ENCODE measurements at regions not wholly inside any gene's neighbourhood (a gene's known extent, or its start where the extent isn't known, plus 50 kb on each side); places are given as distances from the start of the nearest gene placed in this dataset.

DNA sequence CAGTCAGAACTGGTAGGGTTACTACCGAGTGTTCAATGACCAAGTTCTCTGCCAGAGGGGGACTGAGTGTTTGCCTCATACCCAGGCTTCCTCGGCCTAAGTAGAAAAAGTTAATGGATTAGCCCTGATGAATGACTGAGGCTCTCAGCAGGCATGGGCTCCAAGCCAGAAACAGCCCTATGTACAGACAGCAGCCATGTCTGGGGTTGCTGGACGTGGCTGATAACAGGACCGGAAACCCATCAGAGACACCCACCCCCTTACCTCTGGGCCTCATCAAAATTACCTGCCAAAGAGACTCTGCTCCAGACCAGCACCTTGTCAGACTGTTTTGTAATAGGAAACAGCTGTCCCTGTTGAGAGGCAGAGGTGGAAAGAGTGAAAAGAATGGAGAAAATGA lies 351.4 kb downstream of the ETS1 start:
- TF ChIP-seq, protein P1, sequence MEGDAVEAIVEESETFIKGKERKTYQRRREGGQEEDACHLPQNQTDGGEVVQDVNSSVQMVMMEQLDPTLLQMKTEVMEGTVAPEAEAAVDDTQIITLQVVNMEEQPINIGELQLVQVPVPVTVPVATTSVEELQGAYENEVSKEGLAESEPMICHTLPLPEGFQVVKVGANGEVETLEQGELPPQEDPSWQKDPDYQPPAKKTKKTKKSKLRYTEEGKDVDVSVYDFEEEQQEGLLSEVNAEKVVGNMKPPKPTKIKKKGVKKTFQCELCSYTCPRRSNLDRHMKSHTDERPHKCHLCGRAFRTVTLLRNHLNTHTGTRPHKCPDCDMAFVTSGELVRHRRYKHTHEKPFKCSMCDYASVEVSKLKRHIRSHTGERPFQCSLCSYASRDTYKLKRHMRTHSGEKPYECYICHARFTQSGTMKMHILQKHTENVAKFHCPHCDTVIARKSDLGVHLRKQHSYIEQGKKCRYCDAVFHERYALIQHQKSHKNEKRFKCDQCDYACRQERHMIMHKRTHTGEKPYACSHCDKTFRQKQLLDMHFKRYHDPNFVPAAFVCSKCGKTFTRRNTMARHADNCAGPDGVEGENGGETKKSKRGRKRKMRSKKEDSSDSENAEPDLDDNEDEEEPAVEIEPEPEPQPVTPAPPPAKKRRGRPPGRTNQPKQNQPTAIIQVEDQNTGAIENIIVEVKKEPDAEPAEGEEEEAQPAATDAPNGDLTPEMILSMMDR (IDR thresholded peaks at IDR 0.05): no peak
- no peak; the same call in 1 of the 2 replicates for TF ChIP-seq MXI1 (IDR thresholded peaks at IDR 0.05; ENCODE audit: low read depth, low read length)
- peak; percentile 53; the same call in 1 of the 2 replicates for TF ChIP-seq RFX5 (IDR thresholded peaks at IDR 0.05; ENCODE audit: low read length)
- TF ChIP-seq JUND (IDR thresholded peaks at IDR 0.05): no peak
- TF ChIP-seq CHD2 (IDR thresholded peaks at IDR 0.05; ENCODE audit: low read length, partially characterized antibody): peak; percentile 58
- TF ChIP-seq TAF1 (IDR thresholded peaks at IDR 0.05; ENCODE audit: borderline replicate concordance, low read depth, low read length): no peak
- TF ChIP-seq GABPA (IDR thresholded peaks at IDR 0.05; ENCODE audit: low read depth): no peak
- TF ChIP-seq, protein P2, sequence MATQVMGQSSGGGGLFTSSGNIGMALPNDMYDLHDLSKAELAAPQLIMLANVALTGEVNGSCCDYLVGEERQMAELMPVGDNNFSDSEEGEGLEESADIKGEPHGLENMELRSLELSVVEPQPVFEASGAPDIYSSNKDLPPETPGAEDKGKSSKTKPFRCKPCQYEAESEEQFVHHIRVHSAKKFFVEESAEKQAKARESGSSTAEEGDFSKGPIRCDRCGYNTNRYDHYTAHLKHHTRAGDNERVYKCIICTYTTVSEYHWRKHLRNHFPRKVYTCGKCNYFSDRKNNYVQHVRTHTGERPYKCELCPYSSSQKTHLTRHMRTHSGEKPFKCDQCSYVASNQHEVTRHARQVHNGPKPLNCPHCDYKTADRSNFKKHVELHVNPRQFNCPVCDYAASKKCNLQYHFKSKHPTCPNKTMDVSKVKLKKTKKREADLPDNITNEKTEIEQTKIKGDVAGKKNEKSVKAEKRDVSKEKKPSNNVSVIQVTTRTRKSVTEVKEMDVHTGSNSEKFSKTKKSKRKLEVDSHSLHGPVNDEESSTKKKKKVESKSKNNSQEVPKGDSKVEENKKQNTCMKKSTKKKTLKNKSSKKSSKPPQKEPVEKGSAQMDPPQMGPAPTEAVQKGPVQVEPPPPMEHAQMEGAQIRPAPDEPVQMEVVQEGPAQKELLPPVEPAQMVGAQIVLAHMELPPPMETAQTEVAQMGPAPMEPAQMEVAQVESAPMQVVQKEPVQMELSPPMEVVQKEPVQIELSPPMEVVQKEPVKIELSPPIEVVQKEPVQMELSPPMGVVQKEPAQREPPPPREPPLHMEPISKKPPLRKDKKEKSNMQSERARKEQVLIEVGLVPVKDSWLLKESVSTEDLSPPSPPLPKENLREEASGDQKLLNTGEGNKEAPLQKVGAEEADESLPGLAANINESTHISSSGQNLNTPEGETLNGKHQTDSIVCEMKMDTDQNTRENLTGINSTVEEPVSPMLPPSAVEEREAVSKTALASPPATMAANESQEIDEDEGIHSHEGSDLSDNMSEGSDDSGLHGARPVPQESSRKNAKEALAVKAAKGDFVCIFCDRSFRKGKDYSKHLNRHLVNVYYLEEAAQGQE (IDR thresholded peaks at IDR 0.05; ENCODE audit: low read depth, low read length): no peak

Data from SK-N-SH (cell line).